Medulla oblongata (tissue), 1 donor: ENCODE measurements at regions not wholly inside any gene's neighbourhood (a gene's known extent, or its start where the extent isn't known, plus 50 kb on each side); places are given as distances from the start of the nearest gene placed in this dataset.
A peak's percentile ranks its signal among the peaks of the same experiment; 100 is the strongest.

Experiments used
- DNase-seq: peaks from one replicate; pipeline ENCODE4 v3.0.0-alpha.2; 2015; ENCODE audit errors: extremely low spot score

DNA sequence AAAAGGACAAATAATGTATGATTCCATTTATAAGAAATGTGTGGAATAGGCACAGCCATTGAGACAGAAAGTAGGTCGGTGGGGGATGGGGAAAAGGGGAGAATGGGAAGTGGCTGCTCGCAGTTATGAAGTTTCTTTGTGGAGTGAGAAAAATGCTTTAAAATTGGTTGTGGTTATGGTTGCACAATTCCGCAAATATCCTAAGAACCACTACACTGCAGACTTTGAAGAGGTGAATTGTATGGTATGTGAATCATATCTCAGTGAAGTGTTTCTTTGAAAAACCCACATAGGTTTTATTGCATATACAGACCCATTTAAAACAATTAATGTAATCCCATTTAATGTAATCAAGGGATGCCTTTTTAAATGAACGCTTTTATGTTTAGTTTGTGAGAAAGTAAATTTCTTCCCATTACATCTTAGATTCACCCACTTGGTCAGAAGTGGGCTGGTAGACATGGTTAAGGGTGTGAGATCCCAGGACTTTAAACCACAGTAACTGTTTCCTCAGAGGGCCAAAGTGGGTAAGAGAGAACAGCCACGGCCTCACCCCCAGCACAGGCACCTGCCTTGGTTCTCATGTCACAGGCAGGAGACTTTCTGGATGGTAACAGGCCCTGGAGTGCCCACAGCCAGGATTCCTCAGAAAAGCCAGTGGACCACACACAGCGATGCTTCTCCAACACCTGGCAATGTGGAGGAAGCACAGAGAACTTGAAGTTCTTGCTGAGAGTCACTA lies 119.3 kb upstream of the GJB6 start:
- no peak for DNase-seq

DNA sequence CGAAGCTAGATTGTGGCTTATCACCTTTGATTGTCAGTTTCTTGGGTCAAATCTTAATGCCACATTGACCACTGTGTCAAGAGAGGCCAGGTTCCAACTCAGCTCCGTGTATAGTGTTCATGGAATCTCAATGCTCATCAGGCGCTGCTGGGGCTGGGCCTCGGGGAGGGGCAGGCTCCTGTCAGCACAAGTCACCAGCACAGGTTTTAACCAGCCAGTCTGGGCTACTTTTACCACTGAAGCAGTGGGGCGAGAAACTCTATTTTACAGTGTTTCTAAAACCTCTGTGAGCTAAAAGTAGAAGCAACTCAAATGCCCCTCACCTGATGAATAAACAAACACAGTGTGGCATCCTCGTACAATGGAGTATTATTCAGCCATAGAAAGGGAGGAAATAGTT lies 118.7 kb upstream of the GJB6 start:
- no peak for DNase-seq

DNA sequence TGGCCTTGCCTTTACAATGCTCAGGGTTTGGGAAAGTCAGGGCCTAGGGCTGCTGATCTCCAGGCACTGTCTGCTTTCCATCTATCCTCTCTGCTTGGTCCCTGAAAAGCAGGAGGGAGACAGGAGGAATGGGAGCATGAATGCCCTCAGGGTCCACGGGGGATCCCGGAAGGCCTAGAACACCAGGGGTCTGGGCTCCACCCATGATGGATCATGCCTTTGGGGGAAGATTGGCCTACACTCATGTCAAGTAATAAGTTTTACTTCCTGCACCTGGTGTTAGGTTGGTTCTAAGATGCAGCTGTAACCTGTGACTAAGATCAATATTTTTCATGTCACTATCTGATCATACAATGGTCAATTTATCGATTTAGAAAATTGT lies 118.3 kb upstream of the GJB6 start:
- DNase-seq: no peak

GRCh38 chr13:20349564-20350381 lies 117.7 kb upstream of the GJB6 start:
- no peak for DNase-seq

GRCh38 chr13:20348645-20349408 lies 116.7 kb upstream of the GJB6 start:
- DNase-seq: no peak

GRCh38 chr13:20348018-20348417 lies 115.9 kb upstream of the GJB6 start:
- no peak for DNase-seq

DNA sequence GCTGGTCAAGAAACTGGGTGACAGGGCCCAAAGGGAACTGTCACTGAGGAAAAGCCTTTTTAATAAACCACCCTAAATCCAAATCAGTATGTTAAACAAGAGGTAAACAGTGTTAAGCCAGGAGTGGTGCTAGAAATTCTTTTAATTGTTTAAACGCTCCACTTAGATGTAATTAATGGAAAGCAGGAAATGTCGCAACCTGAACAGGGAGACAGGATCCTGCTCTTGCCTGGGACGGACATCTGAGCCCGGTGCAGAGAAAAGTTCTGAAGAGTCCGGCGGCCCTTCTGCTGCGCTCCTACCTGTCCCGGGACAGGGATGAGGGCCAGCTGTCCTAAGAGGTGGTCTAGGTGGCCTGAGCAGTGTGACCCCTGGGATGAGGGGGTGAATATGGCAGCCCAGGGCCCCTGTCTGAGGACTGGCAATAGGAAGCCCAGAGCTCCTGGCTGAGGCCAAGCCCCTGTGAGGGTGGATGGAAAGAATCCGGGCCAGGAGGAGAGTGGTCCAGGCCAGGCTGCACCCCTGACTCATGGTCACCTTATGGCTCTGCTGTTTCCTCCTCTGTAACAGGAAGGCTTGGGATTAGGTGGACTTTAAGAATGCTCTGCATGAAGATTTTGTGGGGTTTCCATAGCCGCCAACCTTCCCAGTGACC lies 112.8 kb upstream of the GJB6 start:
- DNase-seq: no peak

DNA sequence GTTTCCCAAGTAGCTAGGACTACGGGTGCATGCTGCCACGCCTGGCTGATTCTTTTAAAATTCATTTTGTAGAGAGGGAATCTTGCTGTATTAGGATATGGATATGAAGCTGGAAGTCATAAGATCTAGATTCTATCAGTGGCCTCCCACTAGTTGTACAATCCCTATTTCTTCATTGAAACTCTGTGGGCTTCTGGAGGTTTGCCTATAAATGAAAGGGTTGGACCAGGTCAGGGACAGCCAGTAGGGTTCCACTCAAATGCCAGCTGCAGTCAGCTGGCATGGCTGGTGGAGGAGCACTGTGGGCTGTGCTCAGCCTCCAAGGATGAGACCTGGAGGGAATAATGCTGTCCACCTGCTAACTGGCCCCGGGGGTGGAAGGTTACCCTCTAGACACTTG lies 110.2 kb upstream of the GJB6 start:
- no peak for DNase-seq

GRCh38 chr13:20340759-20341171 lies 108.6 kb upstream of the GJB6 start:
- DNase-seq: no peak

GRCh38 chr13:20340136-20340758 lies 108.1 kb upstream of the GJB6 start:
- peak; percentile 17 for DNase-seq

- DNase-seq: no peak
These were observed 105.9 kb upstream of the GJB6 start for GRCh38 chr13:20337884-20338551.

DNA sequence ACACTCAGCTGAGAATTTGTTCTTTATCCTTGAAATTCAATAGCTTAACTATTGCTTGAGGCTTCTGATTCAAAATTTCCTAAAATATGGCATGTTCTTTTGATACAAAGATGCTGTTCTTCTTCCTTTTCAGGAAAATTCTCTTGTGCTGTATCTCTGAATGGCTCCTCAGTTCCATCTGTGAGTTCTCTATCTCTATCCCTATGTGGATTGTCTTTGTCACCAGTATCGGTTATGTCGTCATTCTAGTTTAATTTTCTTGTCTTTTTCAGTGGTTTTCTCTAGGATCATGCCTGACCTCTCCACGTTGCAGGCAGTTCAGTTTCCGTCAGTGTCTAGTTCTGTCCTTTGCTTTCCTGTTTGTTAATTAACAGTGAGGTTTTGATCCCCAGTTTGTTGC lies 104.6 kb upstream of the GJB6 start:
- DNase-seq: no peak

GRCh38 chr13:20334309-20334708 lies 102.2 kb upstream of the GJB6 start:
- no peak for DNase-seq

GRCh38 chr13:20332361-20333096 lies 100.4 kb upstream of the GJB6 start:
- no peak for DNase-seq

DNA sequence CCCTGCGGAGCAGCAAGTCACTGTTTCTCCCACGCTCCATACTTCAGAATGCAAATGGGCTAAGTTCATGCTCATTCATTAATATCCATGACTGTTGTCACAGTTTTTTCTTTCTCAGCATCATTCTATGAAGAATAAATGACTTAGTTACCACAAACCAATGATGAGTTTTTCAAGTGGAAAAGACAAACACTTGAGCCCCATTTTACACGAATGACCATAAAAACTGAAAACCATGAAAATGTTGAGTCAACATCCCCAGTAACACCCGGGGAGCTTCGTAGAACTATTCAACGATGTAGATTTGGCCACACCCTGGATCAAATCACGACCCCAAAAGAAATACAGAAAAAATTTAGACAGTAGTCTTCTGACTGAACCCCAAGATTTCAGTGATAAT lies 99.8 kb upstream of the GJB6 start:
- DNase-seq: no peak

- DNase-seq: no peak
These were observed 99.3 kb upstream of the GJB6 start for GRCh38 chr13:20331419-20331818.

GRCh38 chr13:20326809-20327208 lies 94.7 kb upstream of the GJB6 start:
- DNase-seq: no peak

- no peak for DNase-seq
These were observed 94.2 kb upstream of the GJB6 start for GRCh38 chr13:20326276-20326675.

- no peak for DNase-seq
These were observed 88.8 kb upstream of the GJB6 start for GRCh38 chr13:20320885-20321284.

GRCh38 chr13:20313896-20314295 lies 81.8 kb upstream of the GJB6 start:
- DNase-seq: no peak
